ENCODE measurements at regions not wholly inside any gene's neighbourhood (a gene's known extent, or its start where the extent isn't known, plus 50 kb on each side); places are given as distances from the start of the nearest gene placed in this dataset.

DNA sequence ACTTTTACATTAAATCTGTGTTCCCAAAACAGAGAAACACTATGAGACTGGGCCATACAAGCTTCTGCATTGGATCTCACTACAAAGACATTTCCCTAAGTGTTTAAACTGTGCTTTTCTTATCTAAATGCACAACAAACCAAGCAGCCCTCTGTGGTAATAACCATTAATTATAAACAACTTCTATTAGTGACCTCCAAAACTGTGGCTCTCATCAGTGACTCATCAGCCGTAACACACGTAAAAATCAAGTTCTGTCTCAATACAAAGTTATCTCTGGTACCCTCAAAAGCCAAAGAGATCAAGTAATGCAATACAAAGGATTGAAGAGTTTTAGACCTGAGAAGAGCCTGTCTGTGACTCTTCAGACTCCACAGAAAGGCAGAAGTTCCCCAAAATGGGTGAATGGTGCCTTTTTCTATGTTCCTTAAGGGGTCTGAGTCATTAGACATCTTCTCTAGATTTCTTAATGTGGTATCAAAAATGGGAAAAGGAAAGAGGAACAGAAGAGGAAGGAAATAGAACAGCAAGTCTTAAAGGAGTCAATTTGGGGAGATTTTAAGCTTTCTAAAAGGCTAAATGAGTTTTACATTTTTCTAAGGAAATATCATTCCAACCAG lies 189.8 kb upstream of the PPP1R2C start:
- TF ChIP-seq FOXP2 (optimal IDR thresholded peaks at IDR 0.05; ENCODE audit: borderline replicate concordance, extremely low read depth, extremely low read length, insufficient read depth) = no peak
- no peak for TF ChIP-seq TAF1 (IDR thresholded peaks at IDR 0.05; ENCODE audit: borderline replicate concordance, insufficient read depth, low read length)
- TF ChIP-seq SIN3A (IDR thresholded peaks at IDR 0.05; ENCODE audit: borderline replicate concordance, insufficient read depth, low read length) = no peak
- TF ChIP-seq, protein P1, sequence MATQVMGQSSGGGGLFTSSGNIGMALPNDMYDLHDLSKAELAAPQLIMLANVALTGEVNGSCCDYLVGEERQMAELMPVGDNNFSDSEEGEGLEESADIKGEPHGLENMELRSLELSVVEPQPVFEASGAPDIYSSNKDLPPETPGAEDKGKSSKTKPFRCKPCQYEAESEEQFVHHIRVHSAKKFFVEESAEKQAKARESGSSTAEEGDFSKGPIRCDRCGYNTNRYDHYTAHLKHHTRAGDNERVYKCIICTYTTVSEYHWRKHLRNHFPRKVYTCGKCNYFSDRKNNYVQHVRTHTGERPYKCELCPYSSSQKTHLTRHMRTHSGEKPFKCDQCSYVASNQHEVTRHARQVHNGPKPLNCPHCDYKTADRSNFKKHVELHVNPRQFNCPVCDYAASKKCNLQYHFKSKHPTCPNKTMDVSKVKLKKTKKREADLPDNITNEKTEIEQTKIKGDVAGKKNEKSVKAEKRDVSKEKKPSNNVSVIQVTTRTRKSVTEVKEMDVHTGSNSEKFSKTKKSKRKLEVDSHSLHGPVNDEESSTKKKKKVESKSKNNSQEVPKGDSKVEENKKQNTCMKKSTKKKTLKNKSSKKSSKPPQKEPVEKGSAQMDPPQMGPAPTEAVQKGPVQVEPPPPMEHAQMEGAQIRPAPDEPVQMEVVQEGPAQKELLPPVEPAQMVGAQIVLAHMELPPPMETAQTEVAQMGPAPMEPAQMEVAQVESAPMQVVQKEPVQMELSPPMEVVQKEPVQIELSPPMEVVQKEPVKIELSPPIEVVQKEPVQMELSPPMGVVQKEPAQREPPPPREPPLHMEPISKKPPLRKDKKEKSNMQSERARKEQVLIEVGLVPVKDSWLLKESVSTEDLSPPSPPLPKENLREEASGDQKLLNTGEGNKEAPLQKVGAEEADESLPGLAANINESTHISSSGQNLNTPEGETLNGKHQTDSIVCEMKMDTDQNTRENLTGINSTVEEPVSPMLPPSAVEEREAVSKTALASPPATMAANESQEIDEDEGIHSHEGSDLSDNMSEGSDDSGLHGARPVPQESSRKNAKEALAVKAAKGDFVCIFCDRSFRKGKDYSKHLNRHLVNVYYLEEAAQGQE (IDR thresholded peaks at IDR 0.05; ENCODE audit: insufficient read depth in 1 of 2, low read depth in 2 of 2, low read length in 2 of 2) = no peak

DNA sequence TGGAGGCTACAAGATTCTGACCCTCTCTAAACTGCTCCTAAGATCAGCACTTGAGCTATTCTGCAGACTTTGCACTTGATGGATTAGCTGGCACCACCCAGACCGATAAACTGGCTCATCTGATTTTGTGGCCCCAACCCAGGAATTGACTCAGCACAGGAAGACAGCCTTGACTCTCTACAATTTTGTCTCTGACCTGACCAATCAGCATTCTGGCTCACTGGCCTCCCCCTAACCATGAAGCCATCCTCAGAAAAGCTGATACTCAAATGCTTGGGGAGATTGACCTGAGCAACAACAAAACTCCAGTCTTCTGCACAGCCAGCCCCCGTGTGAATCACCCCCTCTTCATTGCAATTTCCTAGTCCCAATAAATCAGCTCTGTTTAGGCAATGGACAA lies 195.4 kb upstream of the PPP1R2C start:
- TF ChIP-seq SIN3A (IDR thresholded peaks at IDR 0.05; ENCODE audit: borderline replicate concordance, insufficient read depth, low read length) (no peak), POLR2AphosphoS5 (IDR thresholded peaks at IDR 0.05; ENCODE audit: low read depth, low read length) (no peak), FOXP2 (optimal IDR thresholded peaks at IDR 0.05; ENCODE audit: borderline replicate concordance, extremely low read depth, extremely low read length, insufficient read depth) (no peak), TAF1 (IDR thresholded peaks at IDR 0.05; ENCODE audit: borderline replicate concordance, insufficient read depth, low read length) (no peak)
- TF ChIP-seq, protein P1 (IDR thresholded peaks at IDR 0.05; ENCODE audit: insufficient read depth in 1 of 2, low read depth in 2 of 2, low read length in 2 of 2) = no peak

DNA sequence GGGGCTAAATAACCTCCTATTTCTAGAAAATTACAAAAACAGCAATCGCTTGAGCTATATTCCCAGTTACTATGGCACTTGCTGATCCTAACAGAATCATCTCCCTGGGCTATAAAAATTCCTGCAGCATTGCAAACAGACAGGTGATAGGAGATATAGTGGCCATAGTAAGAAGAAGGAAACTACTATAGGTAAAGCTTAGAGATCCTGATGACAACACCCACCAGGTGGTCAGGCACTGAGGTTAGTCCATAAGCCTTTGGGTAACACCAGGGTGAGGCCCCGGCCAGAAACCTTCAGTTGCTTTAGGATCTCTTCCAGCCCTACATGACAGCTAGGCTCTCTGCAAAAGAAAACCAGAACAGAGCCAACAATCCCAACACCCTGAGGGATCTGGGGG lies 197.9 kb upstream of the PPP1R2C start:
- TF ChIP-seq TAF1 (IDR thresholded peaks at IDR 0.05; ENCODE audit: borderline replicate concordance, insufficient read depth, low read length) (no peak), POLR2AphosphoS5 (IDR thresholded peaks at IDR 0.05; ENCODE audit: low read depth, low read length) (no peak), SIN3A (IDR thresholded peaks at IDR 0.05; ENCODE audit: borderline replicate concordance, insufficient read depth, low read length) (no peak), FOXP2 (optimal IDR thresholded peaks at IDR 0.05; ENCODE audit: borderline replicate concordance, extremely low read depth, extremely low read length, insufficient read depth) (no peak)
- TF ChIP-seq, protein P1 (IDR thresholded peaks at IDR 0.05; ENCODE audit: insufficient read depth in 1 of 2, low read depth in 2 of 2, low read length in 2 of 2) = no peak

DNA sequence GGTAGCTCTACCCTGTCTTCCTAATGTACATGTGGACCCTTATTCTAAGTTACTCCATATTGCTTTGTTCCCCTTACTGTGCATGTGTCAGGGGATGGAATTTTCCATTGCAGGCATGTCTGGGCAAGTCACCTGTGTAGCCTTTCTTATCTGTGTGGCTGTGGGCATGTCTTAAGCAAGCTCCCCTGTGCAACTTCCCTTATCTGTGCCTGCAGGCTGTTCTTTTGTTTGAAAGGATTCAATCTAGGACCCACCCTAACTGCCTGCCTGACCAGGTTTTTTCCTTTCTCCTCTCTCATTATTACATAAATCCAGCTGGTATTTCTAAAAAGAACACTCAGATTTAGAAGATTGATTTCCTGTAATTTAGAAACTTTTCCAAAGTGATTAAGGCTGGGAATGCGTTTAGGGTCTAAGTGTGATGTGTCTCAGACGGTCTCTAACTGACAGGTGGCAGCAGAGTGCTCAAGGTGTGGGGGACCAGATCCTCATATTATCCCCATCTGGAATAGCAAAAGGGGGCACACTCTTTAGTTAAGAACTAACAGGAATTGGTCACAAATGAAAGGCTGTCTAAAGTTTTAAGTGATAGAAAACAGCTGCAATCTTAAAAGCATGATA lies 198.9 kb upstream of the PPP1R2C start:
- TF ChIP-seq, protein P1 (IDR thresholded peaks at IDR 0.05; ENCODE audit: insufficient read depth in 1 of 2, low read depth in 2 of 2, low read length in 2 of 2) = no peak
- no peak for TF ChIP-seq SIN3A (IDR thresholded peaks at IDR 0.05; ENCODE audit: borderline replicate concordance, insufficient read depth, low read length)
- no peak for TF ChIP-seq POLR2AphosphoS5 (IDR thresholded peaks at IDR 0.05; ENCODE audit: low read depth, low read length)
- no peak for TF ChIP-seq TAF1 (IDR thresholded peaks at IDR 0.05; ENCODE audit: borderline replicate concordance, insufficient read depth, low read length)
- no peak for TF ChIP-seq FOXP2 (optimal IDR thresholded peaks at IDR 0.05; ENCODE audit: borderline replicate concordance, extremely low read depth, extremely low read length, insufficient read depth)
